ENCODE measurements at regions not wholly inside any gene's neighbourhood (a gene's known extent, or its start where the extent isn't known, plus 50 kb on each side); places are given as distances from the start of the nearest gene placed in this dataset.

GRCh38 chr12:98074286-98074685, 441.1 kb upstream of the TMPO start:
- DNase-seq: no peak

- DNase-seq: no peak
Observed at GRCh38 chr12:98084391-98084790, 431.0 kb upstream of the TMPO start.

- DNase-seq: no peak
Observed at GRCh38 chr12:98085046-98085755, 430.2 kb upstream of the TMPO start.

GRCh38 chr12:98090731-98091130, 424.7 kb upstream of the TMPO start:
- no peak for DNase-seq

- DNase-seq: no peak
Observed at GRCh38 chr12:98096436-98096835, 419.0 kb upstream of the TMPO start.

GRCh38 chr12:98106031-98106683, 409.2 kb upstream of the TMPO start:
- no peak for DNase-seq

- no peak for DNase-seq
Observed at GRCh38 chr12:98109266-98109665, 406.1 kb upstream of the TMPO start.

- no peak for DNase-seq
Observed at GRCh38 chr12:98110536-98110935, 404.9 kb upstream of the TMPO start.

- no peak for DNase-seq
Observed at GRCh38 chr12:98113548-98113947, 401.8 kb upstream of the TMPO start.

- DNase-seq: no peak
Observed at GRCh38 chr12:98121963-98122362, 393.4 kb upstream of the TMPO start.

GRCh38 chr12:98123021-98123461, 392.3 kb upstream of the TMPO start:
- no peak for DNase-seq

GRCh38 chr12:98126637-98127335, 388.6 kb upstream of the TMPO start:
- no peak for DNase-seq

- DNase-seq: no peak
Observed at GRCh38 chr12:98127336-98127679, 388.1 kb upstream of the TMPO start.

- DNase-seq: no peak
Observed at GRCh38 chr12:98127854-98128253, 387.5 kb upstream of the TMPO start.

- DNase-seq: no peak
Observed at GRCh38 chr12:98136544-98136943, 378.8 kb upstream of the TMPO start.

- DNase-seq: no peak
Observed at GRCh38 chr12:98137278-98137677, 378.1 kb upstream of the TMPO start.

- DNase-seq: no peak
Observed at GRCh38 chr12:98144953-98145352, 370.4 kb upstream of the TMPO start.

- DNase-seq: no peak
Observed at GRCh38 chr12:98146043-98146442, 369.3 kb upstream of the TMPO start.

GRCh38 chr12:98146487-98146886, 368.9 kb upstream of the TMPO start:
- no peak for DNase-seq

GRCh38 chr12:98149270-98149669, 366.1 kb upstream of the TMPO start:
- DNase-seq: no peak

- DNase-seq: no peak
Observed at GRCh38 chr12:98149691-98150210, 365.6 kb upstream of the TMPO start.

GRCh38 chr12:98151105-98151590, 364.2 kb upstream of the TMPO start:
- no peak for DNase-seq

- DNase-seq: no peak
Observed at GRCh38 chr12:98151984-98152383, 363.4 kb upstream of the TMPO start.

GRCh38 chr12:98154850-98155249, 360.5 kb upstream of the TMPO start:
- no peak for DNase-seq
